ENCODE measurements at regions not wholly inside any gene's neighbourhood (a gene's known extent, or its start where the extent isn't known, plus 50 kb on each side); places are given as distances from the start of the nearest gene placed in this dataset.

- H3K4me3 ChIP-seq (ENCODE audit: low read length): no peak overlapping the region
Measured at GRCh38 chr18:1865869-1866268, 705.4 kb downstream of the METTL4 start.

GRCh38 chr18:1872274-1872673, 699.0 kb downstream of the METTL4 start:
- no peak for DNase-seq (ENCODE audit: low read depth)
- H3K4me3 ChIP-seq (ENCODE audit: low read length): no peak overlapping the region
- TF ChIP-seq, protein P1, sequence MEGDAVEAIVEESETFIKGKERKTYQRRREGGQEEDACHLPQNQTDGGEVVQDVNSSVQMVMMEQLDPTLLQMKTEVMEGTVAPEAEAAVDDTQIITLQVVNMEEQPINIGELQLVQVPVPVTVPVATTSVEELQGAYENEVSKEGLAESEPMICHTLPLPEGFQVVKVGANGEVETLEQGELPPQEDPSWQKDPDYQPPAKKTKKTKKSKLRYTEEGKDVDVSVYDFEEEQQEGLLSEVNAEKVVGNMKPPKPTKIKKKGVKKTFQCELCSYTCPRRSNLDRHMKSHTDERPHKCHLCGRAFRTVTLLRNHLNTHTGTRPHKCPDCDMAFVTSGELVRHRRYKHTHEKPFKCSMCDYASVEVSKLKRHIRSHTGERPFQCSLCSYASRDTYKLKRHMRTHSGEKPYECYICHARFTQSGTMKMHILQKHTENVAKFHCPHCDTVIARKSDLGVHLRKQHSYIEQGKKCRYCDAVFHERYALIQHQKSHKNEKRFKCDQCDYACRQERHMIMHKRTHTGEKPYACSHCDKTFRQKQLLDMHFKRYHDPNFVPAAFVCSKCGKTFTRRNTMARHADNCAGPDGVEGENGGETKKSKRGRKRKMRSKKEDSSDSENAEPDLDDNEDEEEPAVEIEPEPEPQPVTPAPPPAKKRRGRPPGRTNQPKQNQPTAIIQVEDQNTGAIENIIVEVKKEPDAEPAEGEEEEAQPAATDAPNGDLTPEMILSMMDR (conservative IDR thresholded peaks at IDR 0.05; ENCODE audit: low read length): no peak

More at GRCh38 chr18:1865869-1866268, 705.4 kb downstream of the METTL4 start:
- DNase-seq (ENCODE audit: low read depth): no peak
- TF ChIP-seq, protein P1 (conservative IDR thresholded peaks at IDR 0.05; ENCODE audit: low read length): no peak

DNA sequence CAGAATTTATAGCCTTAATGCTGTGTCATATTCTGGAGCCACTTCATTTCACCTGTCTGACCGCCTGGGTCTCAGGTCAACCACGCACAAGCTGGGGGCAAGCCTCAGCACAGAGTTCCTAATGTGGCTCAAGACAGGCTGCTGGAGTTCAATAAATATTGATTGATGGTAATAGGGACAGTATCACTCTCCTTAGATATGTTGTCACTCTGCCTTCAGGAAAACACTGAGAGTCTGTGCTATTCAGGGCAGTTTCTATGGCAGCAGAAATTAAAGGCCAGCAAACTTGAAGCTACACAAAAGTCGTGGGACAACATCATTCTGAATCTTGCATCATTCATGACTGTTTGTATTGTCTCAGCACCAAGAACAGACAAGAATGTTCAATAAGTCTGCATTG, 696.1 kb downstream of the METTL4 start:
- TF ChIP-seq, protein P1 (conservative IDR thresholded peaks at IDR 0.05; ENCODE audit: low read length): no peak
- no peak overlapping the region for H3K4me3 ChIP-seq (ENCODE audit: low read length)
- no peak for DNase-seq (ENCODE audit: low read depth)

DNA sequence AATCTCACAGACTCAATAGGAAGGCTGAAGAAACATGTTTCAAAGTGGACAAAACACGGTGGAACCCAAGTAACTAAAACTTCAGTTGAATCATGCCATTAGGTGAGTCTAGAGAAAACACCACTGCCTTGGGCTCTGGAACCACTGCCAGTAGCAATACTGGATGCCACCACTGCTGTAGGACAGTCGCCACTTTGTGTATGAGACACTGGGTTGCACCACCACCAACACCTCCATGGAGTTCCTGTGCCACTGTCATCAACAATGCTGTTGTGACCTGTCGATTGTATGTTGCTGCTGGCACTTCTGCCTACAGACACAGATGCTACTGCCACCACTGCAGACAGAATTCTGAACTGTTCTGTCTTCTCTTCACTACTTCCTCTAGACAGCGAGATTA, 686.7 kb downstream of the METTL4 start:
- TF ChIP-seq, protein P1 (conservative IDR thresholded peaks at IDR 0.05; ENCODE audit: low read length): no peak
- no peak overlapping the region for H3K4me3 ChIP-seq (ENCODE audit: low read length)

GRCh38 chr18:1891641-1892040, 679.7 kb downstream of the METTL4 start:
- H3K4me3 ChIP-seq (ENCODE audit: low read length): no peak overlapping the region
- no peak for DNase-seq (ENCODE audit: low read depth)
- TF ChIP-seq, protein P1 (conservative IDR thresholded peaks at IDR 0.05; ENCODE audit: low read length): no peak

More for the DNA sequence above, 686.7 kb downstream of the METTL4 start:
- DNase-seq (ENCODE audit: low read depth): no peak

GRCh38 chr18:1892191-1892590, 679.1 kb downstream of the METTL4 start:
- DNase-seq (ENCODE audit: low read depth): no peak
- TF ChIP-seq, protein P1 (conservative IDR thresholded peaks at IDR 0.05; ENCODE audit: low read length): no peak
- H3K4me3 ChIP-seq (ENCODE audit: low read length): no peak overlapping the region

GRCh38 chr18:1895456-1896185, 675.7 kb downstream of the METTL4 start:
- DNase-seq (ENCODE audit: low read depth): no peak
- H3K4me3 ChIP-seq (ENCODE audit: low read length): no peak overlapping the region
- TF ChIP-seq, protein P1 (conservative IDR thresholded peaks at IDR 0.05; ENCODE audit: low read length): no peak

All from AG10803 (cell line).